Heart right ventricle (tissue), 16 donors: ENCODE measurements at regions not wholly inside any gene's neighbourhood (a gene's known extent, or its start where the extent isn't known, plus 50 kb on each side); places are given as distances from the start of the nearest gene placed in this dataset.

Experiments
- ATAC-seq, 8 donors: fragments of 200-7000 bp; cut with Tn5 transposase; one replicate each; pipeline ENCODE4 v1.9.1; 2020; ENCODE audit warnings: mild to moderate bottlenecking in 8 of 8, moderate library complexity in 8 of 8, moderate number of reproducible peaks in 1 of 8
- DNase-seq, 2 donors: peaks; one replicate each; pipeline ENCODE4 v3.0.0-alpha.2; 2020
- H3K27ac ChIP-seq, 10 donors: fragments of 200-600 bp; sonication (generic) in 2 of 10; one replicate each; pipeline versions ENCODE4 v1.5.0 to v1.8.0; 2020 to 2022; ENCODE audit warnings: mild to moderate bottlenecking in 3 of 10
- H3K27me3 ChIP-seq, 7 donors: fragments of 200-600 bp; one replicate each; pipeline ENCODE4 v1.8.0; 2021 to 2022; ENCODE audit warnings: mild to moderate bottlenecking in 2 of 7
- H3K36me3 ChIP-seq, 9 donors: fragments of 200-600 bp; sonication (generic) in 1 of 9; one replicate each; pipeline versions ENCODE4 v1.5.0 to v1.8.0; 2020 to 2022; ENCODE audit warnings: mild to moderate bottlenecking in 2 of 9
- H3K4me1 ChIP-seq, 9 donors: fragments of 200-600 bp; sonication (generic) in 1 of 9; one replicate each; pipeline versions ENCODE4 v1.5.0 to v1.8.0; 2020 to 2022; ENCODE audit warnings: mild to moderate bottlenecking in 4 of 9
- H3K4me3 ChIP-seq, 10 donors: fragments of 200-600 bp; sonication (generic) in 2 of 10; one replicate each; pipeline versions ENCODE4 v1.5.0 to v1.8.0; 2020 to 2022; ENCODE audit warnings: mild to moderate bottlenecking in 7 of 10, moderate library complexity in 2 of 10
- H3K9me3 ChIP-seq, 11 donors: fragments of 200-600 bp in 10 of 11; sonication (generic) in 2 of 11; one replicate each; pipeline versions ENCODE4 v1.5.0 to v1.8.0; 2013 to 2022; ENCODE audit warnings: mild to moderate bottlenecking in 2 of 11, control low read depth in 1 of 11, moderate library complexity in 1 of 11
- WGBS, 2 donors: extraction: QIAGEN DNeasy Blood & Tissue Kit; methylation state at CpG; one replicate each; pipeline ENCODE4 v1.1.7; 2013; ENCODE audit warnings: inconsistent platforms in 1 of 2; 5-methylcytosine and 5-hydroxymethylcytosine counted together
- intact Hi-C, 10 donors: fragments of 100-400 bp; cut with DNase I; formaldehyde crosslinking; loops; one replicate each; pipeline versions ENCODE4 v1.11.1 to v1.14.2; 2022
- TF ChIP-seq, protein P1 (sequence below), 9 donors: fragments of 200-600 bp; sonication (generic) in 2 of 9; IDR thresholded peaks; one replicate each; pipeline versions ENCODE4 v1.5.0 to v1.8.0; 2021 to 2022; ENCODE audit warnings: antibody characterized with exemption in 9 of 9, mild to moderate bottlenecking in 5 of 9, moderate library complexity in 1 of 9
- donor health status: Arrhythmogenic right ventricular cardiomyopathy.
- donor health status: ischemic (EF 13 %, LVEDD 7.1; RV severe dilation, severe dysfunction).
- donor health status: healthy with polysubstance abuse.
- donor health status: DM: no; HTN: yes; CAD: no.
- donor health status: DM: no; HTN: no; CAD: no.
- donor health status: ischemic (EF 25% LVEDD 6.9; RV normal size, moderate dysfunction).
- donor health status: ischemic (EF 25% LVEDD 5.7; RV mildly dilated, moderate dysfunction).
- donor health status: healthy.
- donor health status: DM: yes; HTN: yes; CAD: no.
- donor health status: Ischemic cardiomyopathy.
- donor health status: ischemic (EF 35%, LVEDD 5.7; RV mildly dilated, moderate dysfunction).
- donor health status: nonischemic (EF 11% LVEDD 7.7; RV severe dilation, severe dysfunction).
- donor health status: DM: yes; HTN: yes; CAD: no.
- donor health status: PGD.
- donor health status: ischemic (EF 29% LVEDD 5.4; RV normal size, mild dysfunction).
- donor health status: nonischemic (EF 23%, LVEDD 6.1; RV moderate dilation, normal function).

DNA sequence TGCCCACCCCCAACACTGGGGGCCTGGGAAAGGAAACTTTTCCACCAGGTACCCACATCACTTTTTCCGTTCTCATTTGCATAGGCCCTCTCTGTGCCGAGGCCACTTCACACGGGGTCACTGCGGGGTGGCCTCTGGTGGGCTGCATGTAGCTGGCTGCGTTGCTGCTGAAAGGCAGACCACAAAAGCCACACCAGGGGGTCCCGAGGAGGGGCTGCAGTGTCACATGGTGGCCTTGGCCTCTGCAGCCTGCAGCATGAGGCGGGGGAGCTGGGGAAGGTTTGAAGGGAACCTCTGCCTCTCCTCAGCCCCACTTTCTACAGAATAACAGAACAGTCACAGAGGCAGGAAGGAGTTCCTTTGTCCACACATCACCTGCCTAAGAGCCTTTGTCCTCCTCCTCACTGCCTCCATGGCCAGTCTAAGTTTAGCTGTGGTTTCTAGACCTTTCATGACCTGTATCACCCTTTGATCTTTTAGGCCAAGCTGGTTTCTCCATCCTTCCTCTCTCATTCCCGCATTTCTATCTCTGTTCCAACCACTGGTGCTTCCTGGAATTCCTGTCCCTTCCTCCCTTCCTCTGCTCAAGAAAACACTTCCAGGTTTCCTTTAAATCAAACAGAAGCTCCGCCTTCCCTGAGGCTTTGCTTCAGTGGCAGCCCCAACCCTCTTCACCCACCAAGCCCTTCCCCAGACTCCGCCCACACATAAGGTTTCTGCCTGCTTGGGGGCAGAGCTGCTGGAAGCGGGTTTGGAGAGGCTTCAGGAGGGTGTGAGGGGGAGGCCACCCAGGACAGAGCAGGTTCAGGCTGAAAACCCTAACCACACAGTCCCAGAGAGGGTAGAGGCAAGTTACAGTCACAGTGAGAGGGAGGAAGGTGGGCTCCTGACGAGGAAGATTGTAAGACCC, 150.7 kb upstream of the TLE3 start:
- Histone ChIP-seq H3K27me3 (peaks cover 0 to 8% (median 0%) of the 10 kb centered on the region in 7 donors), H3K4me1 (peaks cover 0 to 26% (median 0%) of the 10 kb centered on the region in 9 donors), H3K27ac (no peak overlapping the region), H3K4me3 (no peak overlapping the region), H3K36me3 (no peaks in the 10 kb centered on the region), H3K9me3 (no peaks in the 10 kb centered on the region)
- ATAC-seq = no peak
- intact Hi-C loops = no loop called here
- DNase-seq = no peak
- WGBS, 2 donors = 92 to 94% methylated on average over 12 of the region's 12 CpGs
- TF ChIP-seq, protein P1, sequence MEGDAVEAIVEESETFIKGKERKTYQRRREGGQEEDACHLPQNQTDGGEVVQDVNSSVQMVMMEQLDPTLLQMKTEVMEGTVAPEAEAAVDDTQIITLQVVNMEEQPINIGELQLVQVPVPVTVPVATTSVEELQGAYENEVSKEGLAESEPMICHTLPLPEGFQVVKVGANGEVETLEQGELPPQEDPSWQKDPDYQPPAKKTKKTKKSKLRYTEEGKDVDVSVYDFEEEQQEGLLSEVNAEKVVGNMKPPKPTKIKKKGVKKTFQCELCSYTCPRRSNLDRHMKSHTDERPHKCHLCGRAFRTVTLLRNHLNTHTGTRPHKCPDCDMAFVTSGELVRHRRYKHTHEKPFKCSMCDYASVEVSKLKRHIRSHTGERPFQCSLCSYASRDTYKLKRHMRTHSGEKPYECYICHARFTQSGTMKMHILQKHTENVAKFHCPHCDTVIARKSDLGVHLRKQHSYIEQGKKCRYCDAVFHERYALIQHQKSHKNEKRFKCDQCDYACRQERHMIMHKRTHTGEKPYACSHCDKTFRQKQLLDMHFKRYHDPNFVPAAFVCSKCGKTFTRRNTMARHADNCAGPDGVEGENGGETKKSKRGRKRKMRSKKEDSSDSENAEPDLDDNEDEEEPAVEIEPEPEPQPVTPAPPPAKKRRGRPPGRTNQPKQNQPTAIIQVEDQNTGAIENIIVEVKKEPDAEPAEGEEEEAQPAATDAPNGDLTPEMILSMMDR (IDR thresholded peaks at IDR 0.05) = no peak

DNA sequence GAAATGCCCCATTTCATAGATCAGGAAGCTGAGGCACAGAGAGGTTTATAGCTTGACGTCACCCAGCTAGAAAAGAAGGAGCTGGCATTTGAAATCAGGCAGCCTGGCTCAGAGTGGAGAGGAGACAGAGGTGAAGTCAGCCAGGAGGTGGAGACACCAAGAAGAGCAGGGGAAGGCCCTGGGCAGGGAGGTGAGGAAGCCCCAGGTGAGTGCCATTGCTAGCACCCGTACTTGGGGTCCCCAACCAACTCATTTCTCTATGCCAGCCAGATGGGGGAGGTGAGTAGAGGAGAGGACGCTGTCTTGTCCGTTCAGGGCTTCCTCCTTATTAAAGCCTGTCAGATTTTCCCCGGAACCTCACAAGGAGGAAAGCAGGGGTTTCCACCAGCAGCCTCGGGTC, 149.6 kb upstream of the TLE3 start:
- TF ChIP-seq, protein P1 (IDR thresholded peaks at IDR 0.05) = no peak
- peaks cover 0 to 30% (median 0%) of the 10 kb centered on the region in 9 donors for H3K4me1 ChIP-seq
- peaks cover 0 to 5% (median 0%) of the 10 kb centered on the region in 7 donors for H3K27me3 ChIP-seq
- ATAC-seq = no peak
- H3K4me3 ChIP-seq = no peak overlapping the region
- no peak overlapping the region for H3K27ac ChIP-seq
- intact Hi-C loops = no loop called here
- H3K36me3 ChIP-seq = no peaks in the 10 kb centered on the region
- H3K9me3 ChIP-seq = no peaks in the 10 kb centered on the region
- no peak for DNase-seq
- 94 to 97% methylated on average over 6 of the region's 6 CpGs for WGBS, 2 donors

- intact Hi-C loops = no loop called here
- no peaks in the 10 kb centered on the region for H3K36me3 ChIP-seq
- peaks cover 0 to 30% (median 0%) of the 10 kb centered on the region in 9 donors for H3K4me1 ChIP-seq
- TF ChIP-seq, protein P1 (IDR thresholded peaks at IDR 0.05) = no peak
- H3K4me3 ChIP-seq = no peak overlapping the region
- no peaks in the 10 kb centered on the region for H3K9me3 ChIP-seq
- 92 to 93% methylated on average over 8 of the region's 8 CpGs for WGBS, 2 donors
- no peak overlapping the region for H3K27ac ChIP-seq
- ATAC-seq (no peak), DNase-seq (no peak)
- peaks cover 0 to 8% (median 0%) of the 10 kb centered on the region in 7 donors for H3K27me3 ChIP-seq
Measured at GRCh38 chr15:70246623-70247220, 149.0 kb upstream of the TLE3 start.

DNA sequence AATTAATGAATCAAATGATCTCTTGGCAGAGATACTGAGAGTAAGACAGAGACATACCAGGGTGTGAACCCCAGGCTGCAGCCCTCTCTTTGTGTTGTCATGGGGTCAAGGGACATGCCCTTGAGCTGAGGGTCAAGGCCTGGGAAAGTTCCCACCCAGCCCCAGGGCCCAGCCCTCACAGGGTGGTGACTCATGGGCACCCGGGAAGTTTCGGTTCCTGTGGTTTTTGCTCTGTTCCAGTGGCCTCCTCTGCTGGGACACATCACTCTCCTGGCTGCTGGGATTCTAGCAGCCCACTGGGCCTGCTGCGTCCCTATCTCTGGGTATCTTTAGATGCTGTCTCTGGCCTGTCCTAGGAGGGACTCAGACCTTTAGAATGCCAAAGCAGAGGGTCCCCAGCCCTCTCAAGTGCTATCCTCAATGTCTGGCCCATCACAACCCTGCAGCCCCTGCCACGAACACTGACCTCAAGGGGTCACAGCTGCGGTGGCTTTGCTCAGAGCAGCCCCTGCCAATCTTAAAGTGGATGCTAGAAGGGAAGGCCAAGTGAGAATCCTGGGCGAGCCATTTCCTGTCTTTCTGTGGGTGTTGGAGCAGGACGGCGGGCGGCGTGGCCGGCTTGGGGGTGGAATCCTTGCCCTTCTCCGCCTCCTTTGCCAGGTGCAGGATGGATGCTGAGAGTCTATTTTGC, 148.4 kb upstream of the TLE3 start:
- peaks cover 0 to 30% (median 0%) of the 10 kb centered on the region in 9 donors for H3K4me1 ChIP-seq
- peaks cover 0 to 8% (median 0%) of the 10 kb centered on the region in 7 donors for H3K27me3 ChIP-seq
- DNase-seq = no peak
- H3K9me3 ChIP-seq = no peaks in the 10 kb centered on the region
- no peak overlapping the region for H3K27ac ChIP-seq
- no peaks in the 10 kb centered on the region for H3K36me3 ChIP-seq
- WGBS, 2 donors = 88 to 90% methylated on average over 12 of the region's 12 CpGs
- H3K4me3 ChIP-seq = no peak overlapping the region
- TF ChIP-seq, protein P1 (IDR thresholded peaks at IDR 0.05) = no peak
- peak in 6 of 8 donors; percentile 58 to 74 (median 66) for ATAC-seq
- intact Hi-C loops = no loop called here
